ENCODE measurements at regions not wholly inside any gene's neighbourhood (a gene's known extent, or its start where the extent isn't known, plus 50 kb on each side); places are given as distances from the start of the nearest gene placed in this dataset.
"Not testable (repeated sequence)": the region's sequence is repeated elsewhere in the genome, so short reads cannot be mapped to it uniquely, and the experiment has no call there.

DNA sequence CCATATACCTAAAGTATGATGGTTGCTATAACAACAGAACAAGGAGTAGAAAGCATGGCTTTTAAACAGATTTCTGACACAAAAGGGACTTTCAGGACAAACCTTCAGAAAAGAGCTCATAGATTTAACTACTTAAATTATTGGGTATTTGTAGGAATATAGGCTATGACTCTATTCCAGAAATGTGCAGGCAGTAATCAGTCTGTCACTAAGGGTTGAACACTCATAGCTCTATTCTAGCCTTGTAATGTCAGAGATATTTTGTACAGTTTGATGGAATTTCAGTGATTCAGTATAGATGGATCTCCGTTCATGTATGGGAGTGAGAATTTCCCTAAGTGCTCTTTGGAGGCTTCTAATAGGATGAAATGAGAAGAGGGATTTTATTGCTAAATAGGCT, 82.8 kb downstream of the EXTL2 start:
- Histone ChIP-seq H3K4me1 (ENCODE audit: control insufficient read depth, insufficient read depth, low read length) (peaks cover 6% of the 10 kb centered on the region), H3K4me3 (ENCODE audit: low read length) (no peak overlapping the region), H3K9me3 (ENCODE audit: control insufficient read depth, low read length) (peaks cover 2% of the 10 kb centered on the region), H3K9ac (ENCODE audit: low read length) (no peak overlapping the region), H3K36me3 (ENCODE audit: control insufficient read depth, insufficient read depth, low read length, severe bottlenecking) (no peaks in the 10 kb centered on the region), H3K27me3 (replicated peaks; ENCODE audit: control insufficient read depth, insufficient read depth, low read length) (no peaks in the 10 kb centered on the region)
- DNase-seq (ENCODE audit: low read depth) = no peak

DNA sequence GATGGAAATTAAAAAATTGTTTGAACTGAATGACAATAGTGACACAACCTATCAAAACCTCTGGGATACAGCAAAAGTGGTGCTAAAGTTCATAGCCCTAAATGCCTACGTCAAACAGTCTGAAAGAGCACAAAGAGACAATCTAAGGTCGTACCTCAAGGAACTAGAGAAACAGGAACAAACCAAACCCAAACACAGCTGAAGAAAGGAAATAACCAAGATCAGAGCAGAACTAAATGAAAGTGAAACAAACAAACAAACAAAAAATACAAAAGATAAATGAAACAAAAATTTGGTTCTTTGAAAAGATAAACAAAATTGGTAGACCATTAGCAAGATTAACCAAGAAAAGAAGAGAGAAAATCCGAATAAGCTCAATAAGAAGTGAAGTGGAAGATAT, 79.7 kb downstream of the EXTL2 start:
- H3K27me3 ChIP-seq (replicated peaks; ENCODE audit: control insufficient read depth, insufficient read depth, low read length); H3K4me1 ChIP-seq (ENCODE audit: control insufficient read depth, insufficient read depth, low read length); H3K36me3 ChIP-seq (ENCODE audit: control insufficient read depth, insufficient read depth, low read length, severe bottlenecking); DNase-seq (ENCODE audit: low read depth); H3K9ac ChIP-seq (ENCODE audit: low read length); H3K4me3 ChIP-seq (ENCODE audit: low read length); H3K9me3 ChIP-seq (ENCODE audit: control insufficient read depth, low read length): not testable (repeated sequence)

DNA sequence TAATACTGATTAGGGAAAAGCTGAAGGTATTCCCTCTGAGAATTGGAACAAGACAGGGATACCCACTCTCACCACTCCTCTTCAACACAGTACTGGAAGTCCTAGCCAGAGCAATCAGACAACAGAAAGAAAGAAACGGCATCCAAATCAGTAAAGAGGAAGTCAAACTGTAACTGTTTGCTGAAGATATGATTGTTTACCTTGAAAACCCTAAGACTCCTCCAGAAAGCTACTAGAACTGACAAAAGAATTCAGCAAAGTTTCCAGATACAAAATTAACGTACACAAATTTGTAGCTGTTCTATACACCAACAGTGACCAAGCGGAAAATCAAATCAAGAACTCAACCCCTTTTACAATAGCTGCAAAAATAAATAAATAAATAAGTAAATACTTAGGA, 78.6 kb downstream of the EXTL2 start:
- DNase-seq (ENCODE audit: low read depth) = no peak
- H3K9me3 ChIP-seq (ENCODE audit: control insufficient read depth, low read length) = peaks cover 2% of the 10 kb centered on the region

DNA sequence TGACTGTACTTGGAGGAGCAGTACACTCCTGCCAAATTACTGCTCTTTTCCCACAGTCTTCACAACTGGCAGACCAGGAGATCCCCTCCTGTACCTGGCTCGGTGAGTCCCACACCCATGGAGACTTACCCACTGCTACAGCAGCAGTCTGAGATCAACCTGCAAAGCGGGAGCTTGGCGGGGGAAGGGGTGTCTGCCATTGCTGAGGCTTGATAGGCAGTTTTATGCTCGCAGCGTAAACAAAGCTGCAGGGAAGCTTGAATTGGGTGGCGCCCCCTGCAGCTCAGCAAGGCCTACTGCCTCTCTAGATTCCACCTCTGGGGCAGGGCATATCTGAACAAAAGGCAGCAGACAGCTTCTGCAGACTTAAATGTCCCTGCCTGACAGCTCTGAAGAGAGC, 74.4 kb downstream of the EXTL2 start:
- not testable (repeated sequence) for H3K4me1 ChIP-seq (ENCODE audit: control insufficient read depth, insufficient read depth, low read length); H3K36me3 ChIP-seq (ENCODE audit: control insufficient read depth, insufficient read depth, low read length, severe bottlenecking); H3K9me3 ChIP-seq (ENCODE audit: control insufficient read depth, low read length); H3K27me3 ChIP-seq (replicated peaks; ENCODE audit: control insufficient read depth, insufficient read depth, low read length); H3K9ac ChIP-seq (ENCODE audit: low read length); H3K4me3 ChIP-seq (ENCODE audit: low read length); DNase-seq (ENCODE audit: low read depth)

More for the DNA sequence above, 78.6 kb downstream of the EXTL2 start:
- Histone ChIP-seq H3K36me3 (ENCODE audit: control insufficient read depth, insufficient read depth, low read length, severe bottlenecking) (no peaks in the 10 kb centered on the region), H3K27me3 (replicated peaks; ENCODE audit: control insufficient read depth, insufficient read depth, low read length) (no peaks in the 10 kb centered on the region), H3K4me1 (ENCODE audit: control insufficient read depth, insufficient read depth, low read length) (no peaks in the 10 kb centered on the region), H3K4me3 (ENCODE audit: low read length) (no peak overlapping the region), H3K9ac (ENCODE audit: low read length) (no peak overlapping the region)

DNA sequence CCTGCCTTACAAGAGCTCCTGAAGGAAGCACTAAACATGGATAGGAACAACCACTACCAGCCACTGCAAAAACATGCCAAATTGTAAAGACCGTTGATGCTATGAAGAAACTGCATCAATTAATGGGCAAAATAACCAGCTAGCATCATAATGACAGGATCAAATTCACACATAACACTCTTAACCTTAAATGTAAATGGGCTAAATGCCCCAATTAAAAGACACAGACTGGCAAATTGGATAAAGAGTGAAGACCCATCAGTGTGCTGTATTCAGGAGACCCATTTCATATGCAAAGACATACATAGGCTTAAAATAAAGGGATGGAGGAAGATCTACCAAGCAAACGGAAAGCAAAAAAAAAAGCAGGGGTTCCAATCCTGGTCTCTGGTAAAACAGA, 72.7 kb downstream of the EXTL2 start:
- not testable (repeated sequence) for H3K36me3 ChIP-seq (ENCODE audit: control insufficient read depth, insufficient read depth, low read length, severe bottlenecking); H3K9ac ChIP-seq (ENCODE audit: low read length); H3K4me1 ChIP-seq (ENCODE audit: control insufficient read depth, insufficient read depth, low read length); DNase-seq (ENCODE audit: low read depth); H3K9me3 ChIP-seq (ENCODE audit: control insufficient read depth, low read length); H3K4me3 ChIP-seq (ENCODE audit: low read length); H3K27me3 ChIP-seq (replicated peaks; ENCODE audit: control insufficient read depth, insufficient read depth, low read length)
